ENCODE measurements at regions not wholly inside any gene's neighbourhood (a gene's known extent, or its start where the extent isn't known, plus 50 kb on each side); places are given as distances from the start of the nearest gene placed in this dataset.

- H3K36me3 Mint-ChIP-seq (ENCODE audit: low read depth) = no peaks in the 10 kb centered on the region
- H3K27me3 Mint-ChIP-seq = peaks cover 33% of the 10 kb centered on the region
- H3K4me1 Mint-ChIP-seq (ENCODE audit: low read depth) = peaks cover 6% of the 10 kb centered on the region
- H3K4me3 Mint-ChIP-seq = no peak overlapping the region
- no peaks in the 10 kb centered on the region for H3K9me3 Mint-ChIP-seq
- no peak overlapping the region for H3K27ac Mint-ChIP-seq
Measured at GRCh38 chr9:88807426-88807825, 183.8 kb upstream of the S1PR3 start.

GRCh38 chr9:88808019-88808656 is 183.1 kb upstream of the S1PR3 start:
- Mint-ChIP-seq H3K36me3 (ENCODE audit: low read depth) (no peaks in the 10 kb centered on the region), H3K27me3 (peaks cover 26% of the 10 kb centered on the region), H3K27ac (no peak overlapping the region), H3K9me3 (no peaks in the 10 kb centered on the region), H3K4me1 (ENCODE audit: low read depth) (peaks cover 6% of the 10 kb centered on the region), H3K4me3 (no peak overlapping the region)

GRCh38 chr9:88808761-88809354 is 182.4 kb upstream of the S1PR3 start:
- peaks cover 19% of the 10 kb centered on the region for H3K27me3 Mint-ChIP-seq
- H3K4me1 Mint-ChIP-seq (ENCODE audit: low read depth) = peaks cover 2% of the 10 kb centered on the region
- no peaks in the 10 kb centered on the region for H3K9me3 Mint-ChIP-seq
- H3K27ac Mint-ChIP-seq = no peak overlapping the region
- H3K4me3 Mint-ChIP-seq = no peak overlapping the region
- H3K36me3 Mint-ChIP-seq (ENCODE audit: low read depth) = no peaks in the 10 kb centered on the region

GRCh38 chr9:88809355-88810161 is 181.7 kb upstream of the S1PR3 start:
- H3K4me3 Mint-ChIP-seq = no peak overlapping the region
- no peaks in the 10 kb centered on the region for H3K4me1 Mint-ChIP-seq (ENCODE audit: low read depth)
- peaks cover 16% of the 10 kb centered on the region for H3K27me3 Mint-ChIP-seq
- no peak overlapping the region for H3K27ac Mint-ChIP-seq
- H3K9me3 Mint-ChIP-seq = no peaks in the 10 kb centered on the region
- no peaks in the 10 kb centered on the region for H3K36me3 Mint-ChIP-seq (ENCODE audit: low read depth)

- no peaks in the 10 kb centered on the region for H3K36me3 Mint-ChIP-seq (ENCODE audit: low read depth)
- no peak overlapping the region for H3K4me3 Mint-ChIP-seq
- H3K9me3 Mint-ChIP-seq = no peaks in the 10 kb centered on the region
- no peak overlapping the region for H3K27ac Mint-ChIP-seq
- H3K4me1 Mint-ChIP-seq (ENCODE audit: low read depth) = no peaks in the 10 kb centered on the region
- peaks cover 28% of the 10 kb centered on the region for H3K27me3 Mint-ChIP-seq
Measured at GRCh38 chr9:88810826-88811225, 180.4 kb upstream of the S1PR3 start.

GRCh38 chr9:88811511-88811910 is 179.8 kb upstream of the S1PR3 start:
- H3K36me3 Mint-ChIP-seq (ENCODE audit: low read depth) = no peaks in the 10 kb centered on the region
- H3K4me3 Mint-ChIP-seq = no peak overlapping the region
- peaks cover 33% of the 10 kb centered on the region for H3K27me3 Mint-ChIP-seq
- H3K27ac Mint-ChIP-seq = no peak overlapping the region
- no peaks in the 10 kb centered on the region for H3K4me1 Mint-ChIP-seq (ENCODE audit: low read depth)
- no peaks in the 10 kb centered on the region for H3K9me3 Mint-ChIP-seq

- Mint-ChIP-seq H3K9me3 (no peaks in the 10 kb centered on the region), H3K36me3 (ENCODE audit: low read depth) (no peaks in the 10 kb centered on the region), H3K4me3 (no peak overlapping the region), H3K27ac (no peak overlapping the region), H3K27me3 (peaks cover 33% of the 10 kb centered on the region), H3K4me1 (ENCODE audit: low read depth) (no peaks in the 10 kb centered on the region)
Measured at GRCh38 chr9:88812938-88813637, 178.2 kb upstream of the S1PR3 start.

GRCh38 chr9:88813638-88814209 is 177.5 kb upstream of the S1PR3 start:
- Mint-ChIP-seq H3K27me3 (peaks cover 37% of the 10 kb centered on the region), H3K9me3 (no peaks in the 10 kb centered on the region), H3K36me3 (ENCODE audit: low read depth) (no peaks in the 10 kb centered on the region), H3K4me3 (no peak overlapping the region), H3K4me1 (ENCODE audit: low read depth) (no peaks in the 10 kb centered on the region), H3K27ac (no peak overlapping the region)

- Mint-ChIP-seq H3K4me3 (no peak overlapping the region), H3K27me3 (peaks cover 43% of the 10 kb centered on the region), H3K9me3 (no peaks in the 10 kb centered on the region), H3K27ac (no peak overlapping the region), H3K4me1 (ENCODE audit: low read depth) (no peaks in the 10 kb centered on the region), H3K36me3 (ENCODE audit: low read depth) (no peaks in the 10 kb centered on the region)
Measured at GRCh38 chr9:88814577-88814976, 176.7 kb upstream of the S1PR3 start.

- H3K9me3 Mint-ChIP-seq = no peaks in the 10 kb centered on the region
- peaks cover 42% of the 10 kb centered on the region for H3K27me3 Mint-ChIP-seq
- H3K36me3 Mint-ChIP-seq (ENCODE audit: low read depth) = no peaks in the 10 kb centered on the region
- no peaks in the 10 kb centered on the region for H3K4me1 Mint-ChIP-seq (ENCODE audit: low read depth)
- no peak overlapping the region for H3K27ac Mint-ChIP-seq
- no peak overlapping the region for H3K4me3 Mint-ChIP-seq
Measured at GRCh38 chr9:88816141-88816540, 175.1 kb upstream of the S1PR3 start.

GRCh38 chr9:88816591-88816990 is 174.7 kb upstream of the S1PR3 start:
- Mint-ChIP-seq H3K4me1 (ENCODE audit: low read depth) (no peaks in the 10 kb centered on the region), H3K27me3 (peaks cover 43% of the 10 kb centered on the region), H3K36me3 (ENCODE audit: low read depth) (no peaks in the 10 kb centered on the region), H3K27ac (no peak overlapping the region), H3K9me3 (no peaks in the 10 kb centered on the region), H3K4me3 (no peak overlapping the region)

- H3K36me3 Mint-ChIP-seq (ENCODE audit: low read depth) = no peaks in the 10 kb centered on the region
- H3K27me3 Mint-ChIP-seq = peaks cover 44% of the 10 kb centered on the region
- H3K9me3 Mint-ChIP-seq = no peaks in the 10 kb centered on the region
- H3K4me3 Mint-ChIP-seq = no peak overlapping the region
- no peaks in the 10 kb centered on the region for H3K4me1 Mint-ChIP-seq (ENCODE audit: low read depth)
- no peak overlapping the region for H3K27ac Mint-ChIP-seq
Measured at GRCh38 chr9:88817628-88818027, 173.6 kb upstream of the S1PR3 start.

GRCh38 chr9:88818495-88819201 is 172.6 kb upstream of the S1PR3 start:
- Mint-ChIP-seq H3K4me1 (ENCODE audit: low read depth) (no peaks in the 10 kb centered on the region), H3K27ac (no peak overlapping the region), H3K9me3 (no peaks in the 10 kb centered on the region), H3K27me3 (peaks cover 52% of the 10 kb centered on the region), H3K36me3 (ENCODE audit: low read depth) (no peaks in the 10 kb centered on the region), H3K4me3 (no peak overlapping the region)

GRCh38 chr9:88819476-88819875 is 171.8 kb upstream of the S1PR3 start:
- Mint-ChIP-seq H3K27ac (no peak overlapping the region), H3K27me3 (peaks cover 55% of the 10 kb centered on the region), H3K4me1 (ENCODE audit: low read depth) (no peaks in the 10 kb centered on the region)

More at GRCh38 chr9:88819476-88819875, 171.8 kb upstream of the S1PR3 start:
- no peak overlapping the region for H3K4me3 Mint-ChIP-seq
- H3K9me3 Mint-ChIP-seq = no peaks in the 10 kb centered on the region
- no peaks in the 10 kb centered on the region for H3K36me3 Mint-ChIP-seq (ENCODE audit: low read depth)

Data from stimulated activated naive CD8-positive, alpha-beta T cell treated with anti-CD3 and anti-CD28 coated beads, Interleukin-15, Interleukin-2, amounts not matched to agents 100 ng/mL and 50 ng/mL, for 24 hours (primary cell).